Nephron progenitor cell (in vitro differentiated cells): ENCODE measurements at regions not wholly inside any gene's neighbourhood (a gene's known extent, or its start where the extent isn't known, plus 50 kb on each side); places are given as distances from the start of the nearest gene placed in this dataset.

Experiments used
- DNase-seq: peaks from one replicate; pipeline ENCODE4 v3.0.0; 2021
- H3K27ac Mint-ChIP-seq: 2 replicates; pipeline ENCODE4 v1.8.0; 2021; ENCODE audit warnings: mild to moderate bottlenecking, moderate library complexity, mixed read lengths
- H3K27me3 Mint-ChIP-seq: 2 replicates; pipeline ENCODE4 v1.8.0; 2021; ENCODE audit warnings: mild to moderate bottlenecking, low read depth, mixed read lengths; ENCODE audit not compliant: poor library complexity
- H3K36me3 Mint-ChIP-seq: 2 replicates; pipeline ENCODE4 v1.8.0; 2021; ENCODE audit warnings: low read depth, mixed read lengths
- H3K4me1 Mint-ChIP-seq: 2 replicates; pipeline ENCODE4 v1.8.0; 2021; ENCODE audit warnings: mixed read lengths
- H3K4me3 Mint-ChIP-seq: 2 replicates; pipeline ENCODE4 v1.8.0; 2021; ENCODE audit warnings: mild to moderate bottlenecking, moderate library complexity, mixed read lengths
- H3K9me3 Mint-ChIP-seq: 2 replicates; pipeline ENCODE4 v1.8.0; 2021; ENCODE audit warnings: mild to moderate bottlenecking, moderate library complexity, mixed read lengths
- CTCF ChIP-seq: fragments of 200-600 bp; sonication (generic); IDR thresholded peaks from 2 replicates; pipeline ENCODE4 v1.5.0; 2021; ENCODE audit warnings: antibody characterized with exemption

GRCh38 chr20:48425321-48425720 is 402.5 kb downstream of the PREX1 start:
- no peak for DNase-seq
- Mint-ChIP-seq H3K9me3 (peaks cover 5% of the 10 kb centered on the region), H3K27me3 (peaks cover 17% of the 10 kb centered on the region), H3K27ac (no peak overlapping the region), H3K36me3 (no peaks in the 10 kb centered on the region), H3K4me1 (peaks cover 12% of the 10 kb centered on the region), H3K4me3 (no peak overlapping the region)
- TF ChIP-seq CTCF = no peak

GRCh38 chr20:48422242-48422960 is 405.4 kb downstream of the PREX1 start:
- Mint-ChIP-seq H3K4me3 (no peak overlapping the region), H3K27me3 (peaks cover 11% of the 10 kb centered on the region), H3K9me3 (no peaks in the 10 kb centered on the region), H3K27ac (no peak overlapping the region), H3K36me3 (no peaks in the 10 kb centered on the region), H3K4me1 (peaks cover 28% of the 10 kb centered on the region)
- no peak for DNase-seq
- TF ChIP-seq CTCF = no peak

DNA sequence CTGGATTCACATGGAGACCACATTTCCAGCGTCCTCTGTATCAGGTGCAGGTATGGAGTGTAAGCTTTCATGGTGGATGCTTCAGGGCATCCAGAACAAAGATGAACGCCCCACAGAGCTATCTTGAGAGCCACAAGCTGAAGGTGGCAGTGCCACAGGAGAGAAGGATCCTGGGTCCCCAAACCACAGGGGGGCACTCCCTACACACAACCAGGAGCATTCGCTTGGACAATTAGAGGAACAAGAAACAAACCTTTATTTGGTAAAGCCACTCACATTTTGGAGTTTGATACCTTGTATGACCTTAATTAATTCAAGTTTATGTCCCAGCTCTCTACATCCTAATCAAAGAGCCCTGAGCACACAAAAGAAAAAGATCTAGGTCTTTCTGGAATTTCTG is 406.3 kb downstream of the PREX1 start:
- no peak for TF ChIP-seq CTCF
- H3K36me3 Mint-ChIP-seq = no peaks in the 10 kb centered on the region
- peaks cover 36% of the 10 kb centered on the region for H3K4me1 Mint-ChIP-seq
- H3K27me3 Mint-ChIP-seq = peaks cover 11% of the 10 kb centered on the region
- no peak overlapping the region for H3K4me3 Mint-ChIP-seq
- no peak overlapping the region for H3K27ac Mint-ChIP-seq
- DNase-seq = no peak
- no peaks in the 10 kb centered on the region for H3K9me3 Mint-ChIP-seq

DNA sequence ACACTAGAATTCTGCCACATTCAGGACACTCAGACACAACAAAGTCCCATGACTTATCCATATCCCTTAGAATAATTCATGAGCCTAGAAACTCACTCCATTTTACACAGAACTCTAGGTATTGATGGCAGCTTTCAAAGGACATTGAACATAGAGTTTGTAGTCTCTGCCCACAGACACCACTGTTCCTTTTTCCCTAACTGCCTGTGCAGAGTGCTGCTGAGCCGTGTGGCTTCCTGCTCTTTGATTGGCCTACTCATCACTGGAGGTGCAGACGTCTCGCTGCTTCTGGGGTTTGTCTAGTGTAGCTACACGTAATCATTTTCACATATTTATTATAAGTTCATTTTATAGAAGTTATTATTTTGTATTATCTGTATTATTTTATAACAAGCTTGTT is 407.6 kb downstream of the PREX1 start:
- peaks cover 7% of the 10 kb centered on the region for H3K27me3 Mint-ChIP-seq
- no peak overlapping the region for H3K27ac Mint-ChIP-seq
- H3K9me3 Mint-ChIP-seq = no peaks in the 10 kb centered on the region
- DNase-seq = no peak
- peaks cover 35% of the 10 kb centered on the region for H3K4me1 Mint-ChIP-seq
- no peaks in the 10 kb centered on the region for H3K36me3 Mint-ChIP-seq
- no peak overlapping the region for H3K4me3 Mint-ChIP-seq
- no peak for TF ChIP-seq CTCF

DNA sequence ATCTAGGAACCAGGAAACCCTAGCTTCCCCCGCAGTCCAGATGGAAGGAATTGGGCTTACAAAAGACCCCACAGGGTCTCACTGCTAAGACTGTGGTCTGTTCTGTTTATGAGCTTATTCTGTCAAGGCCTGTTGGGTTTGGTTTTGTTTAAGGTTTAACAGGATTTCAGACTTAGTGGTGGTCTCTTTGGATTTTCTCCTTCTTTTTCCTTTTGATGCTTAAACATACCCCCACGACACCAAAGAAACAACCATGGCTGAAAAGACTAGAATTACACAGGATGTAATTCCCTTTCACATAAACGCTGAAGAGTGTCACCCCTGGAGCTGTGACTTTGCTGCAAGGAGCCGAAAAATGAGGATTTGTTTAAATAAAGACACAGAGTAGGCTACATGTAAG is 408.6 kb downstream of the PREX1 start:
- no peak overlapping the region for H3K4me3 Mint-ChIP-seq
- no peak for TF ChIP-seq CTCF
- H3K27ac Mint-ChIP-seq = peak overlapping the region; percentile 23
- H3K36me3 Mint-ChIP-seq = no peaks in the 10 kb centered on the region
- DNase-seq = no peak
- H3K4me1 Mint-ChIP-seq = peaks cover 34% of the 10 kb centered on the region
- peaks cover 3% of the 10 kb centered on the region for H3K27me3 Mint-ChIP-seq
- no peaks in the 10 kb centered on the region for H3K9me3 Mint-ChIP-seq

GRCh38 chr20:48416002-48416401 is 411.8 kb downstream of the PREX1 start:
- no peak for DNase-seq
- peaks cover 36% of the 10 kb centered on the region for H3K4me1 Mint-ChIP-seq
- H3K27ac Mint-ChIP-seq = no peak overlapping the region
- no peaks in the 10 kb centered on the region for H3K36me3 Mint-ChIP-seq
- H3K9me3 Mint-ChIP-seq = peaks cover 4% of the 10 kb centered on the region
- peaks cover 9% of the 10 kb centered on the region for H3K27me3 Mint-ChIP-seq
- H3K4me3 Mint-ChIP-seq = no peak overlapping the region
- TF ChIP-seq CTCF = no peak
